Lung (tissue), 11 donors: ENCODE measurements at regions not wholly inside any gene's neighbourhood (a gene's known extent, or its start where the extent isn't known, plus 50 kb on each side); places are given as distances from the start of the nearest gene placed in this dataset.

Experiments used
- ATAC-seq: fragments of 200-7000 bp; cut with Tn5 transposase; one replicate; pipeline ENCODE4 v1.9.1; 2020; ENCODE audit warnings: moderate number of reproducible peaks; ENCODE audit not compliant: insufficient read depth, low FRiP score
- DNase-seq, 3 donors: peaks; one replicate each; pipeline ENCODE4 v3.0.0-alpha.2; 2013 to 2017
- H3K27ac ChIP-seq, 2 donors: one replicate each; pipeline ENCODE4 v1.5.1; 2013; ENCODE audit warnings: mild to moderate bottlenecking in 2 of 2, moderate library complexity in 2 of 2, control low read depth in 1 of 2, inconsistent platforms in 1 of 2, low read depth in 1 of 2, low read length in 1 of 2
- H3K27me3 ChIP-seq, 3 donors: one replicate each; pipeline ENCODE4 v1.5.1; 2013; ENCODE audit warnings: low read length in 2 of 3; ENCODE audit not compliant: control insufficient read depth in 3 of 3, insufficient read depth in 3 of 3
- H3K36me3 ChIP-seq, 4 donors: one replicate each; pipeline ENCODE4 v1.5.1; 2013; ENCODE audit warnings: low read length in 4 of 4, mild to moderate bottlenecking in 1 of 4, moderate library complexity in 1 of 4; ENCODE audit not compliant: control insufficient read depth in 4 of 4, insufficient read depth in 4 of 4
- H3K4me1 ChIP-seq, 5 donors: one replicate each; pipeline ENCODE4 v1.5.1; 2013; ENCODE audit warnings: low read length in 5 of 5, mild to moderate bottlenecking in 2 of 5, moderate library complexity in 1 of 5; ENCODE audit not compliant: control insufficient read depth in 5 of 5, insufficient read depth in 5 of 5
- H3K4me3 ChIP-seq: one replicate; pipeline ENCODE4 v1.5.1; 2013; ENCODE audit warnings: mild to moderate bottlenecking, control low read depth, moderate library complexity
- H3K9ac ChIP-seq, 2 donors: one replicate each; pipeline ENCODE4 v1.5.1; 2013; ENCODE audit warnings: low read length in 2 of 2, control low read depth in 1 of 2; ENCODE audit not compliant: insufficient read depth in 1 of 2
- H3K9me3 ChIP-seq, 4 donors: one replicate each; pipeline ENCODE4 v1.5.1; 2013; ENCODE audit warnings: low read length in 3 of 4, mild to moderate bottlenecking in 1 of 4, moderate library complexity in 1 of 4; ENCODE audit not compliant: control insufficient read depth in 4 of 4, insufficient read depth in 3 of 4
- CTCF ChIP-seq: IDR thresholded peaks from 2 replicates; pipeline ENCODE4 v1.5.1; 2012; ENCODE audit warnings: mild to moderate bottlenecking; ENCODE audit errors: control extremely low read depth, extremely low read depth
- WGBS, 2 donors: extraction: QIAGEN DNeasy Blood & Tissue Kit; methylation state at CpG; one replicate each; pipeline ENCODE4 v1.1.7; 2013; 5-methylcytosine and 5-hydroxymethylcytosine counted together
- donor health status: control.
- donor health status: control.
- donor health status: Bipolar disorder and iron deficiency.
- donor health status: healthy.
- donor health status: DM: yes; HTN: yes; CAD: no.

- Histone ChIP-seq H3K27me3 (no peaks in the 10 kb centered on the region), H3K9ac (no peak overlapping the region), H3K27ac (no peak overlapping the region), H3K9me3 (no peaks in the 10 kb centered on the region), H3K4me3 (no peak overlapping the region), H3K36me3 (no peaks in the 10 kb centered on the region), H3K4me1 (no peaks in the 10 kb centered on the region)
- TF ChIP-seq CTCF = no peak
- ATAC-seq (no peak), DNase-seq (no peak)
- WGBS, 2 donors = 35 to 51% methylated on average over 3 of the region's 3 CpGs
Observed at GRCh38 chr13:103391936-103392335, 325.7 kb upstream of the SLC10A2 start.

DNA sequence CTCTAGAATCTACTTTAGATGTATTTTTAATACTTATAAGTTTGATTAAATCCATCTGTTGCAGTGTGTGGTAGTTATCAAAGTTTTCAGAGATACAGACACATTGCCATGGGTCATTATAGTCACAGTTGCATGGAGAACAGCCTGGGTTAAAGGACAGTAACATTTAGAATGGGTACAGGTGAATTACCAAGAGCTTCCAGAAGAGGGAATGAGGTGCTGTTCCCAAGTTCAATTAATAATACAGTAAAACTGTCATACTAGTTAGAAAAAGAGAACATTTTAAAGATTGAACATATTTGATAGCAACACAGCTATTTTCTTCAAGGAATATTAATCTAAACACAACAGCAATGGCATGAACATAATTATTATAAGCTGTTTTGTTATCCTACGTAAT is 322.6 kb upstream of the SLC10A2 start:
- H3K36me3 ChIP-seq = no peaks in the 10 kb centered on the region
- DNase-seq = no peak
- no peak overlapping the region for H3K4me3 ChIP-seq
- no peak overlapping the region for H3K27ac ChIP-seq
- no peaks in the 10 kb centered on the region for H3K4me1 ChIP-seq
- no peaks in the 10 kb centered on the region for H3K27me3 ChIP-seq
- WGBS, 2 donors = 83 to 90% methylated on average over 1 of the region's 1 CpG
- no peak for ATAC-seq
- H3K9ac ChIP-seq = no peak overlapping the region
- no peaks in the 10 kb centered on the region for H3K9me3 ChIP-seq
- TF ChIP-seq CTCF = no peak

GRCh38 chr13:103386341-103386740 is 320.1 kb upstream of the SLC10A2 start:
- Histone ChIP-seq H3K4me3 (no peak overlapping the region), H3K27me3 (no peaks in the 10 kb centered on the region), H3K9ac (no peak overlapping the region), H3K36me3 (no peaks in the 10 kb centered on the region), H3K4me1 (no peaks in the 10 kb centered on the region), H3K9me3 (peaks cover 0 to 4% (median 0%) of the 10 kb centered on the region in 4 donors), H3K27ac (no peak overlapping the region)
- DNase-seq (peak; percentile 22 to 60 (median 31)), ATAC-seq (no peak)
- 64 to 65% methylated on average over 3 of the region's 3 CpGs for WGBS, 2 donors
- no peak for TF ChIP-seq CTCF

DNA sequence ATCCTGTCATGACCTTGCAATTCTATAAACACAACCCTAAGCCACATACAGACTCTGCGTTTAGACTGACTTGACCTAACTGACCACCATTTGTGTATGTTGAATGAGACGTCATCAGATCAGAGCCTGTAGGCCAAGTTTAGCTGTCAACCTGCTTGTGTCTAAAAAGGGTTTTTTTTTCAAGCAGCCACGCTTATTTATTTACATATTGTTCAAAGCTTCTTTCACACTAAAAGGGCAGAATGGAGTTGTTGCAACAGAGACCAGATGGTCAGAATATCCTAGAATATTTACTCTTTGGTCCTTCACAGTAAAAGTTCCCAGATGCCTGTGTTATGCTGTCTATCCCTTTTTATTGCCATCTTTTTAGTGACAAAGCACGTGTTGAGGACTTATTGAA is 307.7 kb upstream of the SLC10A2 start:
- Histone ChIP-seq H3K27me3 (no peaks in the 10 kb centered on the region), H3K36me3 (no peaks in the 10 kb centered on the region), H3K4me1 (peaks cover 0 to 5% (median 0%) of the 10 kb centered on the region in 5 donors), H3K4me3 (no peak overlapping the region), H3K9ac (peak overlapping the region in 1 of 2 donors; percentile 26), H3K27ac (no peak overlapping the region), H3K9me3 (peaks cover 0 to 2% (median 0%) of the 10 kb centered on the region in 4 donors)
- ATAC-seq (no peak), DNase-seq (peak; percentile 37 to 84 (median 80))
- WGBS, 2 donors = 53 to 63% methylated on average over 4 of the region's 4 CpGs
- no peak for TF ChIP-seq CTCF
